ENCODE measurements at regions not wholly inside any gene's neighbourhood (a gene's known extent, or its start where the extent isn't known, plus 50 kb on each side); places are given as distances from the start of the nearest gene placed in this dataset.

DNA sequence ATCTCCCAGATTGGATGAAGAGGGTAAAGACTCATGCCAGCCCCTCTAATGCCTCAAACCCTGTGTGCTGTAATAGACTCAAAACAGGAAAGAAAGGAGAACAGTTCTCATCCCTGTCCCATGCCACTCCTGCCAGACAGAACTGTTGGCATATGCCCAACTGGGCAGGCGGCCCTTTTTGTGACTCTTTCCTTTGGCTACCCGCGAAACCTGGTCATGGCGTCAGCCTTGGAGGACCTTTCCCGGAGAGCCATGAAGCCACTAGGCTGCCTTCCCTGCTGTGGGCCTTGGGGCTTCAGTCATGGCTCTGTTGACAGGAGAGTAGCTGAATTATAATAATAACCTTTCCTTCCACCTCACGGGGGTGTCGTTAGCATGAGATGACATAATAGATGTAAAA, 75.9 kb upstream of the SEMA6A start:
- Mint-ChIP-seq H3K36me3 (ENCODE audit: low read depth) (no peaks in the 10 kb centered on the region), H3K27ac (ENCODE audit: unreplicated experiment) (no peak overlapping the region), H3K4me3 (ENCODE audit: unreplicated experiment) (no peak overlapping the region), H3K9me3 (ENCODE audit: low read depth) (no peaks in the 10 kb centered on the region), H3K27me3 (ENCODE audit: low read depth) (no peaks in the 10 kb centered on the region), H3K4me1 (ENCODE audit: low read depth) (peaks cover 18% of the 10 kb centered on the region)
- no peak for DNase-seq (ENCODE audit: low spot score)
- no peak for TF ChIP-seq CTCF (IDR thresholded peaks at IDR 0.05)

GRCh38 chr5:116646611-116647289, 72.1 kb upstream of the SEMA6A start:
- H3K27ac Mint-ChIP-seq (ENCODE audit: unreplicated experiment): no peak overlapping the region
- H3K36me3 Mint-ChIP-seq (ENCODE audit: low read depth): no peaks in the 10 kb centered on the region
- TF ChIP-seq CTCF (IDR thresholded peaks at IDR 0.05): no peak
- peaks cover 3% of the 10 kb centered on the region for H3K4me1 Mint-ChIP-seq (ENCODE audit: low read depth)
- no peaks in the 10 kb centered on the region for H3K27me3 Mint-ChIP-seq (ENCODE audit: low read depth)
- no peaks in the 10 kb centered on the region for H3K9me3 Mint-ChIP-seq (ENCODE audit: low read depth)
- no peak for DNase-seq (ENCODE audit: low spot score)
- H3K4me3 Mint-ChIP-seq (ENCODE audit: unreplicated experiment): no peak overlapping the region

DNA sequence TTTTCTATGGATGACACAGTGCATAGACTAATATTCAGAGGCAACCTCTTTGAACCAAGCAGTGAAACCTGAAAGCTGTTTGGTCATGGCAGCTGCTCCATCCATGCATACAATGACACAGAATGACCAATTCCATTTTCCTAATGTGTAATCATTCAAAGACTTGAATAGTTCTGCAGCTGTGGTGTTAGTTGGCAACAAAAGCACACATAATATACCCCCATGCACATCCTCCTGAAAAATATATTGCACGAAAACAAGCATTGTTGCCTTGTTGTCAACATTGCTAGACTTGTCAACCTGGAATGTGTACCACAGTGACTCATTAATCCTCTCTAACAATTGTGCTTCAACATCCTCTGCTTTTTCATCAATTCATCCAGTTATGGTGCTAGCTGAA, 71.0 kb upstream of the SEMA6A start:
- no peaks in the 10 kb centered on the region for H3K9me3 Mint-ChIP-seq (ENCODE audit: low read depth)
- no peak for TF ChIP-seq CTCF (IDR thresholded peaks at IDR 0.05)
- DNase-seq (ENCODE audit: low spot score): no peak
- H3K27me3 Mint-ChIP-seq (ENCODE audit: low read depth): no peaks in the 10 kb centered on the region
- H3K4me3 Mint-ChIP-seq (ENCODE audit: unreplicated experiment): no peak overlapping the region
- no peaks in the 10 kb centered on the region for H3K36me3 Mint-ChIP-seq (ENCODE audit: low read depth)
- H3K27ac Mint-ChIP-seq (ENCODE audit: unreplicated experiment): no peak overlapping the region
- H3K4me1 Mint-ChIP-seq (ENCODE audit: low read depth): no peaks in the 10 kb centered on the region

GRCh38 chr5:116640236-116640635, 65.6 kb upstream of the SEMA6A start:
- no peaks in the 10 kb centered on the region for H3K4me1 Mint-ChIP-seq (ENCODE audit: low read depth)
- H3K27ac Mint-ChIP-seq (ENCODE audit: unreplicated experiment): no peak overlapping the region
- DNase-seq (ENCODE audit: low spot score): no peak
- no peak overlapping the region for H3K4me3 Mint-ChIP-seq (ENCODE audit: unreplicated experiment)
- TF ChIP-seq CTCF (IDR thresholded peaks at IDR 0.05): no peak
- H3K36me3 Mint-ChIP-seq (ENCODE audit: low read depth): no peaks in the 10 kb centered on the region
- no peaks in the 10 kb centered on the region for H3K9me3 Mint-ChIP-seq (ENCODE audit: low read depth)
- no peaks in the 10 kb centered on the region for H3K27me3 Mint-ChIP-seq (ENCODE audit: low read depth)

GRCh38 chr5:116637149-116637740, 62.6 kb upstream of the SEMA6A start:
- Mint-ChIP-seq H3K4me1 (ENCODE audit: low read depth) (peaks cover 9% of the 10 kb centered on the region), H3K27me3 (ENCODE audit: low read depth) (no peaks in the 10 kb centered on the region), H3K9me3 (ENCODE audit: low read depth) (no peaks in the 10 kb centered on the region), H3K36me3 (ENCODE audit: low read depth) (no peaks in the 10 kb centered on the region), H3K4me3 (ENCODE audit: unreplicated experiment) (no peak overlapping the region), H3K27ac (ENCODE audit: unreplicated experiment) (no peak overlapping the region)
- DNase-seq (ENCODE audit: low spot score): no peak
- TF ChIP-seq CTCF (IDR thresholded peaks at IDR 0.05): no peak
